Esophagus (tissue), 2 donors: ENCODE measurements at regions not wholly inside any gene's neighbourhood (a gene's known extent, or its start where the extent isn't known, plus 50 kb on each side); places are given as distances from the start of the nearest gene placed in this dataset.
"Not testable (repeated sequence)": the region's sequence is repeated elsewhere in the genome, so short reads cannot be mapped to it uniquely, and the experiment has no call there.

Source experiments
- H3K27ac ChIP-seq, 2 donors: one replicate each; pipeline ENCODE4 v1.5.1; 2013; ENCODE audit warnings: low read depth in 2 of 2, mild to moderate bottlenecking in 2 of 2, inconsistent platforms in 1 of 2, low read length in 1 of 2, moderate library complexity in 1 of 2
- H3K27me3 ChIP-seq, 2 donors: one replicate each; pipeline ENCODE4 v1.6.1; 2013; ENCODE audit warnings: low read length in 2 of 2, control low read depth in 1 of 2, mild to moderate bottlenecking in 1 of 2; ENCODE audit not compliant: insufficient read depth in 2 of 2, control insufficient read depth in 1 of 2
- H3K36me3 ChIP-seq, 2 donors: one replicate each; pipeline ENCODE4 v1.6.1; 2013; ENCODE audit warnings: low read length in 1 of 2; ENCODE audit not compliant: control insufficient read depth in 2 of 2, insufficient read depth in 2 of 2
- H3K4me1 ChIP-seq, 2 donors: one replicate each; pipeline ENCODE4 v1.6.1; 2013; ENCODE audit warnings: low read length in 1 of 2; ENCODE audit not compliant: control insufficient read depth in 2 of 2, insufficient read depth in 2 of 2
- H3K4me3 ChIP-seq, 2 donors: one replicate each; pipeline ENCODE4 v1.5.1; 2013; ENCODE audit warnings: low read length in 2 of 2, mild to moderate bottlenecking in 2 of 2, low read depth in 1 of 2, moderate library complexity in 1 of 2
- H3K9me3 ChIP-seq, 2 donors: one replicate each; pipeline ENCODE4 v1.6.1; 2013; ENCODE audit warnings: mild to moderate bottlenecking in 2 of 2, low read depth in 1 of 2, low read length in 1 of 2, moderate library complexity in 1 of 2; ENCODE audit not compliant: control insufficient read depth in 2 of 2, insufficient read depth in 1 of 2
- whole genome bisulfite sequencing, 2 donors: extraction: QIAGEN DNeasy Blood & Tissue Kit; methylation state at CpG; one replicate each; pipeline ENCODE4 v1.1.7; 2013; 5-methylcytosine and 5-hydroxymethylcytosine counted together
- donor health status: healthy with polysubstance abuse.
- donor health status: Bipolar disorder and iron deficiency.

DNA sequence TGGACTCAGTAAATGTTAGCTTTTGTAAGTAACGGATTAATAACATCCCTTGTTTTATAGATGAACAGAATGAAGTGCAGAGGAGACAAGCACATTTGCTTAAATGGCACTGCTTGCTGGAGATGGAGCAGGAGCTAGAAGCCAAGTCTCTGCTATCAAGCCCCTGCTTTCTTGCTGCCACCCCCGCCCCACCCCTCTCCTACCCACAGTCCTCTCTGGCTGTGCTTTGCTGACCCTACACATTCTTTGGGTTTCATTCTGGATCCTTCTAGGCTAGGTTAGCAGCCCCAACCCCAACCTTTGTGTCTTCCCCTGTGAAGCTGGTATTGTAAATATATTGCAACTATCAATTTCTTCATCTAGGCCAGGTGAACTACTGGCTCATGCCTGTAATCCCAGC is 77.5 kb upstream of the CAPZB start:
- H3K27ac ChIP-seq, result peak overlapping the region; percentile 11 to 61
- 89% methylated on average over 2 of the region's 2 CpGs for WGBS, 2 donors

GRCh38 chr1:19560480-19560879 is 75.1 kb upstream of the CAPZB start:
- H3K4me3 ChIP-seq, result no peak overlapping the region
- H3K9me3 ChIP-seq, result no peaks in the 10 kb centered on the region
- no peaks in the 10 kb centered on the region for H3K36me3 ChIP-seq
- no peak overlapping the region for H3K27ac ChIP-seq
- 88 to 92% methylated on average over 4 of the region's 4 CpGs for WGBS, 2 donors
- H3K27me3 ChIP-seq, result no peaks in the 10 kb centered on the region
- peaks cover 0 to 4% of the 10 kb centered on the region in 2 donors for H3K4me1 ChIP-seq

More for the DNA sequence above, 77.5 kb upstream of the CAPZB start:
- Histone ChIP-seq H3K36me3 (no peaks in the 10 kb centered on the region), H3K9me3 (no peaks in the 10 kb centered on the region), H3K4me3 (no peak overlapping the region), H3K27me3 (no peaks in the 10 kb centered on the region), H3K4me1 (peaks cover 2 to 3% of the 10 kb centered on the region in 2 donors)

- Histone ChIP-seq H3K4me3 (no peak overlapping the region), H3K27me3 (no peaks in the 10 kb centered on the region), H3K36me3 (no peaks in the 10 kb centered on the region), H3K9me3 (no peaks in the 10 kb centered on the region), H3K27ac (no peak overlapping the region), H3K4me1 (peaks cover 0 to 4% of the 10 kb centered on the region in 2 donors)
- WGBS, 2 donors, result 77 to 78% methylated on average over 2 of the region's 2 CpGs
Measured at GRCh38 chr1:19559641-19560040, 74.3 kb upstream of the CAPZB start.

DNA sequence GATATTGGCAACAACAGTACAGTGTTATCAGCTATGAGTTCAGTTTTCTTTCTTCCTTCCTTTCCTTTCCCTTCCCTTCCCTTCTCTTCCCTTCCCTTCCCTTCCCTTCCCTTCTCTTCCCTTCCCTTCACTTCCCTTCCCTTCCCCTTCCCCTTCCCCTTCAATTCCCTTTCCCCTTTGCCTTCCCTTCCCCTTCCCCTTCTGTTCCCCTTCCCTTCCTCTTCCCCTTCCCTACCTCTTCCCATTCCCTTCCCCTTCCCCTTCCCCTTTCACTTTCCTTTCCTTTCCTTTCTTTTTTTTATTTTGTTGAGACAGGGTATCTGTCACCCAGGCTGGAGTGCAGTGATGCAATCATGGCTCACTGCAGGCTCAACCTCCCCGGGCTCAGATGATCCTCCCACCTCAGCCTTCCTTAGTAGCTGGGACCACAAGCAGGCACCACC is 72.3 kb upstream of the CAPZB start:
- Histone ChIP-seq H3K36me3 (no peaks in the 10 kb centered on the region), H3K27ac (no peak overlapping the region), H3K4me1 (peaks cover 0 to 2% of the 10 kb centered on the region in 2 donors), H3K27me3 (no peaks in the 10 kb centered on the region), H3K4me3 (no peak overlapping the region), H3K9me3 (no peaks in the 10 kb centered on the region)
- WGBS, 2 donors, result 47 to 74% methylated on average over 1 of the region's 1 CpG

GRCh38 chr1:19554090-19554489 is 68.8 kb upstream of the CAPZB start:
- Histone ChIP-seq H3K36me3 (no peaks in the 10 kb centered on the region), H3K4me1 (peaks cover 0 to 2% of the 10 kb centered on the region in 2 donors), H3K4me3 (no peak overlapping the region), H3K9me3 (no peaks in the 10 kb centered on the region), H3K27me3 (no peaks in the 10 kb centered on the region), H3K27ac (no peak overlapping the region)

DNA sequence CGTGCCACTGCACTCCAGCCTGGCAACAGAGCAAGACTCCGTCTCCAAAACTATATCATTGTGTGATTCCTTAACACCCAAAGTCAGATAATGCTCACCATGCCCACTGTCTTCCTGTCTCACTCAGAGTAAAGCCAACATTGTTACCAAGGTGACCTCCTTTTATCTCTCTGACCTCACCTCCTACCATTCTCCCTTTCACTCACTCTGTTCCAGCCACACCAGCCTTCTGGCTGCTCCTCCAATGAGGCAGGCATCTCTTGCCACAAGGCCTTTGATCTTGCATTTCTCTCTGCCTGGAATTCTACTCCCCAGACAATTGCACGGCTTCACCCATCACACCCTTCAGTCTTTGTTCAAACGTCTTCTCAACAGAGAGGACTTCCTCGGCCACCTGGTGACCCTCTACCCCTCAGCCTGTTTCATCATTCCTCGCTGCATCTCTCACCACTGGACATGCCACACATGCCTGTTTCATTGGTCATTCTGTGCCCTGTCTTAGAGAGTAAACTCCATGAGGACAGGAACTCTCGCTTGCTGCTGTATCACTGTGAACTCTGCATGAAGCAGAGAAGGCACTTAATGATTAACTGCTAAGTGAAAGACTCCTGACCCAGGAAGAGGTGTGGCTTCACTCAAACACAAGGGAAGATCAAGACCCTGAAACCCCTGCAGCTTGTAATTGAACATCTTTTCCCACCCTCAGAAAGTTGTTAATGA is 67.1 kb upstream of the CAPZB start:
- H3K27me3 ChIP-seq, result no peaks in the 10 kb centered on the region
- no peak overlapping the region for H3K4me3 ChIP-seq
- 68 to 75% methylated on average over 7 of the region's 7 CpGs for WGBS, 2 donors

GRCh38 chr1:19551837-19552236 is 66.5 kb upstream of the CAPZB start:
- H3K27me3 ChIP-seq, H3K27ac ChIP-seq, H3K9me3 ChIP-seq, H3K36me3 ChIP-seq, H3K4me1 ChIP-seq, H3K4me3 ChIP-seq: not testable (repeated sequence)
- 47 to 49% methylated on average over 6 of the region's 6 CpGs for WGBS, 2 donors

More for the DNA sequence above, 67.1 kb upstream of the CAPZB start:
- H3K9me3 ChIP-seq, result no peaks in the 10 kb centered on the region
- no peak overlapping the region for H3K27ac ChIP-seq
- no peaks in the 10 kb centered on the region for H3K4me1 ChIP-seq
- H3K36me3 ChIP-seq, result no peaks in the 10 kb centered on the region

- not testable (repeated sequence) for H3K4me1 ChIP-seq, H3K36me3 ChIP-seq, H3K4me3 ChIP-seq, H3K27ac ChIP-seq, H3K27me3 ChIP-seq, H3K9me3 ChIP-seq
- 86% methylated on average over 7 of the region's 7 CpGs for WGBS, 2 donors
Measured at GRCh38 chr1:19550437-19550836, 65.1 kb upstream of the CAPZB start.

DNA sequence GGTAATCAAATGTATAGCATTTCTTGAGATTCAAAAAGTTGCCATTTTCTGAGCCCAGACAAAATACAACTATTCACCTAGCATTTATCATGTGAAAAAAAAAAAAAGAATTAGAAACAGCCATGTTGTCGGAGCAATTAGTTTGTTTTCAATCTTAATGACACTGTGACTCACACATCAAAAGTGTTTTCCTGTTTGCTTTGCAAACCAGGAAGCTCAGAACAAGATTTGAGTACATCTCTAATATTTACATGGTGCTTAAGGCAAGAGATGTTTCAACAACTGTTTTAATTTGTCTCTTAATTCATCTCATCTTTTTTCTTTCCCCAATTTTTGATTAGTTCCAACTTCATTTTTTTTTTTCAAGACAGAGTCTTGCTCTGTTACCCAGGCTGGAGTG is 62.5 kb upstream of the CAPZB start:
- H3K36me3 ChIP-seq, result no peaks in the 10 kb centered on the region
- WGBS, 2 donors, result 20 to 40% methylated on average over 1 of the region's 1 CpG
- H3K27ac ChIP-seq, result no peak overlapping the region
- H3K27me3 ChIP-seq, result no peaks in the 10 kb centered on the region
- H3K4me1 ChIP-seq, result no peaks in the 10 kb centered on the region
- no peaks in the 10 kb centered on the region for H3K9me3 ChIP-seq
- no peak overlapping the region for H3K4me3 ChIP-seq

DNA sequence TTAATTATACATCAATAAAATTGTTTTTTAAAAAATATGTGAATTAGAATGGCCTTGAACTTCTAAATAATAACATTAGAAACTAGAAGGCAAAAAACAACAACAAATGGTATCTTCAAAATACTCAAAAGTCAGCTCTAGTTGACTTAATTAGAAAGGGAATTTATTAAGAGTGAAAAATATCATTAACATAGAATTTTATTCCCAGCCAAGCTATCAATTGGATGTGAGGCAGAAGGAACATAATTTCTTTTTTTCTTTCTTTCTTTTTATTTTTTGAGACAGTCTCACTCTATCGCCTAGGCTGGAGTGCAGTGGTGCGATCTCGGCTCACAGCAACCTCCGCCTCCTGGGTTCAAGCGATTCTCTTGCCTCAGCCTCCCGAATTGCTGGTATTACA is 51.2 kb upstream of the CAPZB start:
- Histone ChIP-seq H3K9me3 (peaks cover 0 to 3% of the 10 kb centered on the region in 2 donors), H3K4me1 (no peaks in the 10 kb centered on the region), H3K36me3 (no peaks in the 10 kb centered on the region), H3K4me3 (no peak overlapping the region), H3K27me3 (no peaks in the 10 kb centered on the region), H3K27ac (no peak overlapping the region)
- WGBS, 2 donors, result 98 to 99% methylated on average over 6 of the region's 6 CpGs
